Type B pancreatic cell (in vitro differentiated cells): ENCODE measurements at regions not wholly inside any gene's neighbourhood (a gene's known extent, or its start where the extent isn't known, plus 50 kb on each side); places are given as distances from the start of the nearest gene placed in this dataset.

Experiments
- DNase-seq: peaks from one replicate; pipeline ENCODE4 v3.0.0; 2021; ENCODE audit warnings: mixed read lengths; ENCODE audit not compliant: unreplicated experiment; ENCODE audit errors: extremely low spot score
- H3K27ac Mint-ChIP-seq: 2 replicates; pipeline ENCODE4 v1.8.0; 2021; ENCODE audit warnings: mild to moderate bottlenecking, mixed read lengths
- H3K27me3 Mint-ChIP-seq: 2 replicates; pipeline ENCODE4 v1.8.0; 2021; ENCODE audit warnings: mixed read lengths
- H3K36me3 Mint-ChIP-seq: 2 replicates; pipeline ENCODE4 v1.8.0; 2021; ENCODE audit warnings: mixed read lengths
- H3K4me1 Mint-ChIP-seq: one replicate; pipeline ENCODE4 v1.8.0; 2021; ENCODE audit warnings: mixed read lengths; ENCODE audit not compliant: unreplicated experiment
- H3K4me3 Mint-ChIP-seq: 2 replicates; pipeline ENCODE4 v1.8.0; 2021; ENCODE audit warnings: mild to moderate bottlenecking, mixed read lengths
- H3K9me3 Mint-ChIP-seq: 2 replicates; pipeline ENCODE4 v1.8.0; 2021; ENCODE audit warnings: mixed read lengths
- CTCF ChIP-seq: fragments of 200-600 bp; sonication (generic); conservative IDR thresholded peaks from 2 replicates; pipeline ENCODE4 v1.5.0; 2021; ENCODE audit warnings: antibody characterized with exemption, mild to moderate bottlenecking

- no peaks in the 10 kb centered on the region for H3K9me3 Mint-ChIP-seq
- no peaks in the 10 kb centered on the region for H3K27me3 Mint-ChIP-seq
- H3K4me1 Mint-ChIP-seq, result peaks cover 10% of the 10 kb centered on the region
- TF ChIP-seq CTCF, result no peak
- no peak overlapping the region for H3K27ac Mint-ChIP-seq
- DNase-seq, result no peak
- H3K4me3 Mint-ChIP-seq, result no peak overlapping the region
- H3K36me3 Mint-ChIP-seq, result no peaks in the 10 kb centered on the region
Measured at GRCh38 chr6:154596701-154597100, 86.2 kb upstream of the CNKSR3 start.

GRCh38 chr6:154598399-154598798 is 87.9 kb upstream of the CNKSR3 start:
- peaks cover 11% of the 10 kb centered on the region for H3K4me1 Mint-ChIP-seq
- H3K27ac Mint-ChIP-seq, result no peak overlapping the region
- H3K9me3 Mint-ChIP-seq, result no peaks in the 10 kb centered on the region
- H3K36me3 Mint-ChIP-seq, result no peaks in the 10 kb centered on the region
- TF ChIP-seq CTCF, result no peak
- H3K4me3 Mint-ChIP-seq, result no peak overlapping the region
- DNase-seq, result no peak
- H3K27me3 Mint-ChIP-seq, result no peaks in the 10 kb centered on the region

- no peaks in the 10 kb centered on the region for H3K9me3 Mint-ChIP-seq
- H3K27ac Mint-ChIP-seq, result no peak overlapping the region
- H3K4me1 Mint-ChIP-seq, result peaks cover 10% of the 10 kb centered on the region
- DNase-seq, result no peak
- peaks cover 4% of the 10 kb centered on the region for H3K27me3 Mint-ChIP-seq
- no peak for TF ChIP-seq CTCF
- no peaks in the 10 kb centered on the region for H3K36me3 Mint-ChIP-seq
- H3K4me3 Mint-ChIP-seq, result no peak overlapping the region
Measured at GRCh38 chr6:154602296-154602695, 91.8 kb upstream of the CNKSR3 start.

- Mint-ChIP-seq H3K27ac (no peak overlapping the region), H3K4me3 (no peak overlapping the region), H3K36me3 (no peaks in the 10 kb centered on the region), H3K4me1 (peaks cover 10% of the 10 kb centered on the region), H3K27me3 (peaks cover 4% of the 10 kb centered on the region), H3K9me3 (no peaks in the 10 kb centered on the region)
- no peak for TF ChIP-seq CTCF
- DNase-seq, result no peak
Measured at GRCh38 chr6:154602708-154603107, 92.2 kb upstream of the CNKSR3 start.

GRCh38 chr6:154604119-154604518 is 93.6 kb upstream of the CNKSR3 start:
- Mint-ChIP-seq H3K4me3 (no peak overlapping the region), H3K27ac (no peak overlapping the region), H3K27me3 (peaks cover 4% of the 10 kb centered on the region), H3K9me3 (no peaks in the 10 kb centered on the region), H3K4me1 (peaks cover 7% of the 10 kb centered on the region), H3K36me3 (no peaks in the 10 kb centered on the region)
- TF ChIP-seq CTCF, result no peak
- no peak for DNase-seq
